COLO668 (cell line): ENCODE measurements at regions not wholly inside any gene's neighbourhood (a gene's known extent, or its start where the extent isn't known, plus 50 kb on each side); places are given as distances from the start of the nearest gene placed in this dataset.
"Not testable (repeated sequence)": the region's sequence is repeated elsewhere in the genome, so short reads cannot be mapped to it uniquely, and the experiment has no call there.

Experiments
- DNase-seq: peaks from one replicate; lab custom pipeline; 2025; ENCODE audit not compliant: unreplicated experiment; lab: John Stamatoyannopoulos, UW

DNA sequence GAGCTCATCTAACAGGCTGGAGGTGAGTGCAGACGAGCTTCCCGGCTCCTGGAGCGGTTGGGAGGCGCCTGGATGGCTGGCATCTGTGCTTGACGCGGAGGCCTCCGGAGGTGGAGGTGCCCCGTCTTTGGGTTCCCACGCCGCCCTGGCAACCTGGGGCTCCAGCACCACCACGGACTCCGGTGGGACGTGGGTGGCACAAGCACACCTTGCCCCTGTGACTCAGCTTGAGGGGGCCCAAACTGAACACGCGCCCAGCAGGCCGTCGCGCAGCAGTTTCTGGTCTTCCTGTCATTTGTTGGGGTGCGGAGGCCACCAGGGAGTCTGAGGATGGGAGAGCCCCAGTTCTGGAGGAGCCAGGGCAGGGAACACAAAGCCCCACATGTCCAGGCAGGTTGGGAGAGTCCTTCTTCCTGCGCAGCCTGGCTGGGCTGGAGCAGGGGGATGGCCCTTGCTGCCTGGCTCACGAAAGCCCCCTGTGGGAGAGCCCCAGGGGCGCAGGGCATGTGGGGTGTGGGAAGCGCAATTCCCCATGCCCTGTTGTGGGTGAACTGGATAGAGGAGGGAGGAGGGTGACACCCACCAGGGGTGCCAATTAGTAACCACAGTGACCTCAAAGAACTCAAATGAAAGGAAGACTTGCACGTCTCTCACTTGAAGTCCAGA lies 1378.6 kb upstream of the DEFB115 start:
- no peak for DNase-seq

DNA sequence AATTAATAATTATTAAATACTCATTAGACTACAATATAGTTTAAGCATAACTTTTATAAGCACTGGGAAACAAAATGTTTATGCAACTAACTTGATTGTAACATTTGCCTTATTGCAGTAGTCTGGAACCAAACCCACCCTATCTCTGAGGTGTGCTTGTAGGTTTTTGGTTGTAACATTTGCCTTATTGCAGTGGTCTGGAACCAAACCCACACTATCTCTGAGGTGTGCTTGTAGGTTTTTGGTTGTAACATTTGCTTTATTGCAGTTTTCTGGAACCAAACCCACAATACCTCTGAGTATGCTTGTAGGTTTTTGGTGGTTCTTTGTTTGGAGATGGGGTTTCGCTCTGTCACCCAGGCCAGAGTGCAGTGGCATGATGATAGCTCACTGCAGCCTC lies 1376.4 kb upstream of the DEFB115 start:
- not testable (repeated sequence) for DNase-seq

DNA sequence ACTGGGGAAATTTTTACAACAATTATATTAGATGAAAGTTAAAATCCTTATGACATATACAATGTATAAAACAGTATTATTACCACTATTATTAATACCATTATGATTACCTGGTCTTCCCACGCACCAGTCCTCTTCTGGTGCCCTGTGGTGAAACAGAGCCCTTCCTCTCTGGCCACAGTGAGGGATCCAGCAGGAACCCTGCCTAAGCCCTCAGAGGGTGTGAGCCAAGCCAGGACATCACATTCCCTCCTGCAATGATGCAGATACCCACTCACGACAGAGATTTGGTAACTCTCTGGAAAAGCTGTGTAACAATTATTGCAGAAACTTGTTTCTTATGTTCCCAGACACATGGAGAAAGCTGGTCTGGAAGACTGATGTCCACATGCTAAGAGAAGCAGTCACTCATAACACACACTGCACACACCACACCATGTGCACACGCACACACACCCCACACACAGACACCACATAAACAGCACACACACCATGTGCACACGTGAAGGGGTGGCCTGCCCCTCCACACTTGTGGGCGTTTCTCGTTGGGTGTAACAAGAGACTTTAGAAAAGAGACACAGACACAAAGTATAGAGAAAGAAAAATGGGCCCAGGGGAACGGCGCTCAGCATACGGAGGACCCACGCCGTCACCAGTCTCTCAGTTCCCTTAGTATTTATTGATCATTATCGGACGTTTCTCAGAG lies 1373.8 kb upstream of the DEFB115 start:
- DNase-seq = not testable (repeated sequence)

DNA sequence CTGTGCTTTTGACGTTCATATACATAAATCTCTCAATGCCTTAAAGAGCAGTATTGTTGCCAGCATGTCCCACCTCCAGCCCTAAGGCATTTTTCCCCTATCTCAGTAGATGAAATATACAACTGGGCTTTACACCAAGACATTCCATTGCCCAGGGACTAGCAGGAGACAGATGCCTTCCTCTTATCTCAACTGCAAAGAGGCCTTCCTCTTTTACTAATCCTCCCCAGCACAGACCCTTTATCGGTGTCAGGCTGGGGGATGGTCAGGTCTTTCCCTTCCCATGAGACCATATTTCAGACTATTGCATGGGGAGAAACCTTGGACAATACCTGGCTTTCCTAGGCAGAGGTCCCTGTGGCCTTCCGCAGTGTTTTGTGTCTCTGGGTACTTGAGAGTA lies 1373.1 kb upstream of the DEFB115 start:
- not testable (repeated sequence) for DNase-seq

DNA sequence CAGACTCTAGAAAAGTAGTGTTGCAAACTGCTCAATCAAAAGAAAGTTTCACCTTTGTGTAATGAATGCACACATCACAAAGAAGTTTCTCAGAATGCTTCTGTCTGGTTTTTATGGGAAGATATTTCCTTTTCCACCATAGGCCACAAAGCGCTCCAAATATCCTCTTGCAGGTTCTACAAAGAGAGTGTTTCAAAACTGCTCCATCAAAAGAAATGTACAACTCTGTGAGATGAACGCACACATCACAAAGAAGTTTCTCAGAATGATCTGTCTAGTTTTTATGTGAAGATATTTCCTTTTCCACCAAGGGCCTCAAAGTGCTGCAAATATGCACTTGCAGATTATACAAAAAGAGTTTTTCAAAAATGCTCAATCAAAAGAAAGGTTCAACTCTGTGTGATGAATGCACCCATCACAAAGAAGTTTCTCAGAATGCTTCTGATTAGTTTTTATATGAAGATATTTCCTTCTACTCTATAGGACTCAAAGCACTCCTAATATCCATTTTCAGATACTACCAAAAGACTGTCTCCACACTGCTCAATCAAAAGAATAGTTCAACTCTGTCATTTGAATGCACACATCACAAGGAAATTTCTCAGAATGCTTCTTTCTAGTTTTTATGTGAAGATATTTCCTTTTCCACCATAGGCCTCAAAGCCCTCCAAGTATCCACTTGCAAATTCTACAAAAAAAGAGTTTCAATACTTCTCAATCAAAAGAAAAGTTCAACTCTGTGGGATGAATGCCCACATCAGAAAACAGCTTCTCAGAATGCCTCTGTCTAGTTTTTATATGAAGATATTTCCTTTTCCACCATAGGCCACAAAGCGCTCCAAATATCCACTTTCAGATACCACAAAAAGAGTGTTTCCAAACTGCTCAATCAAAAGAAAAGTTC lies 1371.9 kb upstream of the DEFB115 start:
- not testable (repeated sequence) for DNase-seq

DNA sequence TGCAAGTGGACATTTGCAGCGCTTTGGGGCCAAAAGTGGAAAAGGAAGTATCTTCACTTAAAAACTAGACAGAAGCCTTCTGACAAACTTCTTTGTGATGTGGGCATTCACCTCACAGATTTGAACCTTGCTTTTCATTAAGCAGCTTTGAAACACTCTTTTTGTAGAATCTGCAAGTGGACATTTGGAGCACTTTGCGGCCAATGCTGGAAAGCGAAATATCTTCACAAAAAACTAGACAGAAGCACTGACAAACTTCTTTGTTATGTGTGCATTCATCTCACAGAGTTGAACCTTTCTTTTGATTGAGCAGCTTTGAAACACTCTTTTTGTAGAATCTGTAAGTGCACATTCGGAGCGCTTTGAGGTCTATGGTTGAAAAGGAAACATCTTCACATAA lies 1365.9 kb upstream of the DEFB115 start:
- not testable (repeated sequence) for DNase-seq
